H1 (cell line): ENCODE measurements at regions not wholly inside any gene's neighbourhood (a gene's known extent, or its start where the extent isn't known, plus 50 kb on each side); places are given as distances from the start of the nearest gene placed in this dataset.

ENCODE experiments used
- CEBPB ChIP-seq: IDR thresholded peaks from 2 replicates; pipeline ENCODE4 v1.6.1; 2012; ENCODE audit warnings: low read depth, low read length
- CTBP2 ChIP-seq: IDR thresholded peaks from 2 replicates; pipeline ENCODE4 v1.7.0; 2011; ENCODE audit warnings: borderline replicate concordance, mild to moderate bottlenecking, moderate library complexity, mixed read lengths, low read length; ENCODE audit not compliant: insufficient read depth, insufficient read length
- POU5F1 ChIP-seq: IDR thresholded peaks from 2 replicates; pipeline ENCODE4 v1.6.1; 2011; ENCODE audit warnings: low read depth, mild to moderate bottlenecking, low read length, moderate library complexity
- SP2 ChIP-seq: IDR thresholded peaks from 2 replicates; pipeline ENCODE4 v1.6.1; 2012; ENCODE audit warnings: mild to moderate bottlenecking, low read length, inconsistent platforms
- SUZ12 ChIP-seq: fragments of 200-600 bp; sonication (generic); IDR thresholded peaks from 2 replicates; pipeline ENCODE4 v1.6.1; 2012; ENCODE audit warnings: mild to moderate bottlenecking, inconsistent platforms, low read length, moderate library complexity, mixed read lengths

DNA sequence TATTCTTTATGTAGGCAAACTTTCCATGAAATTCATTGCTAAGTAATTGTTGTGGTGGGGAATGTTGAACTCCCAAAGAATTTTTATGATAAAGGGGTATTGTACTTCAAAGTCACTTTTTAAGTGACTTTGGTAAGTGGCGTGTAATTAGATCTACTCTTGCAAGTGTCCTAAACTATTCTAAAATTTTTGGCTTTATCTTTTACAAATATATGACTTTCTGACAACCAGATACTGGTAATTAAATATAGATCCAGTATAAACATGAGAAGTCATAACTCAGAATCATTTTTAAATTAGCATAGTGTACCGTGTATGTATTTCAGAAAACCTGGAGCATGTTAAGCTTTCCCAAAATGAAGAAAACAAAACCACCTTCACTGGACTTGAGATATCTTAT is 84.7 kb upstream of the HGF start (continued):
- TF ChIP-seq SUZ12 = no peak
- TF ChIP-seq CTBP2 = no peak
- TF ChIP-seq POU5F1 = no peak
- TF ChIP-seq CEBPB = no peak
- TF ChIP-seq SP2 = no peak
